HUDEP-2 (cell line): ENCODE measurements at regions not wholly inside any gene's neighbourhood (a gene's known extent, or its start where the extent isn't known, plus 50 kb on each side); places are given as distances from the start of the nearest gene placed in this dataset.

Experiments
- DNase-seq, 76 experiments: peaks; one replicate each; lab custom pipeline; 2025; ENCODE audit not compliant: unreplicated experiment in 76 of 76; lab: John Stamatoyannopoulos, UW

GRCh38 chr1:11373029-11373894, 100.3 kb downstream of the UBIAD1 start:
- no peak for DNase-seq

- DNase-seq, result no peak
Observed at GRCh38 chr1:11373895-11374747, 101.1 kb downstream of the UBIAD1 start.

- no peak for DNase-seq
Observed at GRCh38 chr1:11374748-11375110, 101.7 kb downstream of the UBIAD1 start.

- DNase-seq, result no peak
Observed at GRCh38 chr1:11377001-11377583, 101.9 kb upstream of the DISP3 start.

GRCh38 chr1:11377954-11378353, 101.0 kb upstream of the DISP3 start:
- no peak for DNase-seq

- no peak for DNase-seq
Observed at GRCh38 chr1:11379851-11380250, 99.1 kb upstream of the DISP3 start.

- DNase-seq, result no peak
Observed at GRCh38 chr1:11380500-11380899, 98.5 kb upstream of the DISP3 start.

- peak in 10 of 76 experiments; percentile 12 to 60 (median 18) for DNase-seq
Observed at GRCh38 chr1:11383553-11384169, 95.3 kb upstream of the DISP3 start.

- DNase-seq, result no peak
Observed at GRCh38 chr1:11384170-11384554, 94.8 kb upstream of the DISP3 start.

GRCh38 chr1:11387829-11388228, 91.1 kb upstream of the DISP3 start:
- no peak for DNase-seq

GRCh38 chr1:11388617-11389016, 90.3 kb upstream of the DISP3 start:
- no peak for DNase-seq

- no peak for DNase-seq
Observed at GRCh38 chr1:11391327-11391726, 87.6 kb upstream of the DISP3 start.

GRCh38 chr1:11391886-11392285, 87.1 kb upstream of the DISP3 start:
- DNase-seq, result no peak

- peak in 17 of 76 experiments; percentile 2 to 74 (median 31) for DNase-seq
Observed at GRCh38 chr1:11394592-11395245, 84.2 kb upstream of the DISP3 start.

GRCh38 chr1:11395616-11396015, 83.3 kb upstream of the DISP3 start:
- no peak for DNase-seq

- no peak for DNase-seq
Observed at GRCh38 chr1:11397151-11397901, 81.6 kb upstream of the DISP3 start.

GRCh38 chr1:11399250-11399649, 79.7 kb upstream of the DISP3 start:
- DNase-seq, result no peak

- DNase-seq, result no peak
Observed at GRCh38 chr1:11400155-11400554, 78.8 kb upstream of the DISP3 start.

- no peak for DNase-seq
Observed at GRCh38 chr1:11400567-11400966, 78.4 kb upstream of the DISP3 start.

- DNase-seq, result no peak
Observed at GRCh38 chr1:11406845-11407244, 72.1 kb upstream of the DISP3 start.
